ENCODE measurements at regions not wholly inside any gene's neighbourhood (a gene's known extent, or its start where the extent isn't known, plus 50 kb on each side); places are given as distances from the start of the nearest gene placed in this dataset.

- 40% methylated on average over 8 of the region's 14 CpGs for WGBS (ENCODE audit: low lambda C conversion rate)
- ChIA-PET POLR2A (no interaction called here), CTCF (interaction anchor here (0.9 to 1.1 kb wide), 3 partner anchors 15 to 298 kb away, joined by 3 read pairs; no protein-coding TSS in a partner anchor)
- peak; percentile 37 for DNase-seq
- H3K27ac ChIP-seq (ENCODE audit: low read depth in 2 of 2, low read length in 1 of 2): no peak overlapping the region; a peak in 1 of 4 replicates
- no peaks in the 10 kb centered on the region for H3K9me3 ChIP-seq
- H3K4me1 ChIP-seq (ENCODE audit: control insufficient read depth in 1 of 2, insufficient read depth in 2 of 2, low read depth in 1 of 2, low read length in 1 of 2): peaks cover 0 to 10% of the 10 kb centered on the region in 2 experiments; a peak in 1 of 4 replicates
- H2AFZ ChIP-seq (ENCODE audit: low read depth): no peak overlapping the region
- TF ChIP-seq CHD2 (IDR thresholded peaks at IDR 0.05; ENCODE audit: low read length, partially characterized antibody): no peak
- no peak for TF ChIP-seq MEF2A (IDR thresholded peaks at IDR 0.05; ENCODE audit: borderline replicate concordance, low read depth)
- TF ChIP-seq RXRA (IDR thresholded peaks at IDR 0.05; ENCODE audit: borderline replicate concordance, low read depth): no peak
- no peak for TF ChIP-seq NRF1 (IDR thresholded peaks at IDR 0.05; ENCODE audit: low read depth, low read length)
- TF ChIP-seq FOSL2 (IDR thresholded peaks at IDR 0.05; ENCODE audit: borderline replicate concordance, low read depth): no peak
- no peak for TF ChIP-seq SMC3 (IDR thresholded peaks at IDR 0.05; ENCODE audit: low read depth, low read length)
- no peak for TF ChIP-seq RFX5 (IDR thresholded peaks at IDR 0.05; ENCODE audit: low read length)
- H3K9me2 ChIP-seq: no peaks in the 10 kb centered on the region
- H4K20me1 ChIP-seq (ENCODE audit: insufficient read depth): no peaks in the 10 kb centered on the region
- no peaks in the 10 kb centered on the region for H3K79me2 ChIP-seq (ENCODE audit: insufficient read depth)
- no peak overlapping the region for H3K4me3 ChIP-seq (ENCODE audit: low read depth in 2 of 2, low read length in 1 of 2)
- H3K9ac ChIP-seq: no peak overlapping the region
- no peaks in the 10 kb centered on the region for H3K27me3 ChIP-seq (ENCODE audit: insufficient read depth)
- H3K4me2 ChIP-seq: no peak overlapping the region
- no peaks in the 10 kb centered on the region for H3K36me3 ChIP-seq (replicated peaks in 1 of 2; ENCODE audit: control insufficient read depth in 1 of 2, insufficient read depth in 2 of 2, low read length in 1 of 2)
- no peaks in the 10 kb centered on the region for H3F3A ChIP-seq (replicated peaks; ENCODE audit: insufficient read depth)
Measured at GRCh38 chr14:104442631-104443390, 136.8 kb upstream of the C14orf180 start.

- ChIA-PET CTCF (interaction anchor here (0.9 to 1.1 kb wide), 2 partner anchors 14 to 299 kb away, joined by 3 read pairs; no protein-coding TSS in a partner anchor), POLR2A (interaction anchor here (0.8 kb wide), 1 partner anchor 19 kb away, joined by 3 read pairs; no protein-coding TSS in a partner anchor)
- H3K4me1 ChIP-seq (ENCODE audit: control insufficient read depth in 1 of 2, insufficient read depth in 2 of 2, low read depth in 1 of 2, low read length in 1 of 2): peaks cover 0 to 9% of the 10 kb centered on the region in 2 experiments; a peak in 1 of 4 replicates
- no peak overlapping the region; a peak in 1 of 4 replicates for H3K27ac ChIP-seq (ENCODE audit: low read depth in 2 of 2, low read length in 1 of 2)
- TF ChIP-seq PBX3 (IDR thresholded peaks at IDR 0.05) (no peak), FOXJ3 (CRISPR knock-in tag; IDR thresholded peaks at IDR 0.05) (no peak), CTCF (IDR thresholded peaks at IDR 0.05) (no peak), TAF1 (IDR thresholded peaks at IDR 0.05; ENCODE audit: borderline replicate concordance, low read depth, low read length) (no peak), USF1 (IDR thresholded peaks at IDR 0.05; ENCODE audit: borderline replicate concordance, low read depth) (no peak), FOXM1 (IDR thresholded peaks at IDR 0.05; ENCODE audit: low read depth) (no peak), MEF2A (IDR thresholded peaks at IDR 0.05; ENCODE audit: borderline replicate concordance, low read depth) (no peak), REST (IDR thresholded peaks at IDR 0.05; ENCODE audit: low read depth, low read length) (no peak), NFIC (IDR thresholded peaks at IDR 0.05; ENCODE audit: borderline replicate concordance) (no peak)
- 53% methylated on average over 7 of the region's 13 CpGs for WGBS (ENCODE audit: low lambda C conversion rate)
- H2AFZ ChIP-seq (ENCODE audit: low read depth): no peak overlapping the region
- H3K79me2 ChIP-seq (ENCODE audit: insufficient read depth): no peaks in the 10 kb centered on the region
- no peaks in the 10 kb centered on the region for H4K20me1 ChIP-seq (ENCODE audit: insufficient read depth)
- H3K36me3 ChIP-seq (replicated peaks in 1 of 2; ENCODE audit: control insufficient read depth in 1 of 2, insufficient read depth in 2 of 2, low read length in 1 of 2): no peaks in the 10 kb centered on the region
- peak; percentile 63 for DNase-seq
- H3F3A ChIP-seq (replicated peaks; ENCODE audit: insufficient read depth): no peaks in the 10 kb centered on the region
- H3K9me2 ChIP-seq: no peaks in the 10 kb centered on the region
- no peak overlapping the region for H3K4me3 ChIP-seq (ENCODE audit: low read depth in 2 of 2, low read length in 1 of 2)
- no peak overlapping the region for H3K9ac ChIP-seq
- H3K4me2 ChIP-seq: no peak overlapping the region
- no peaks in the 10 kb centered on the region for H3K27me3 ChIP-seq (ENCODE audit: insufficient read depth)
- H3K9me3 ChIP-seq: no peaks in the 10 kb centered on the region
Measured at GRCh38 chr14:104443391-104444158, 136.0 kb upstream of the C14orf180 start.

All from SK-N-SH (cell line).